GM12878 (cell line): ENCODE measurements at regions not wholly inside any gene's neighbourhood (a gene's known extent, or its start where the extent isn't known, plus 50 kb on each side); places are given as distances from the start of the nearest gene placed in this dataset.

Source experiments
- EP300 ChIP-seq, 2 experiments: fragments of 150-350 bp in 1 of 2; IDR thresholded peaks; 2 replicates each; pipeline ENCODE4 v1.6.1; 2011 to 2012; ENCODE audit warnings: low read depth in 2 of 2, low read length in 2 of 2, borderline replicate concordance in 1 of 2, improper control_type of control experiment in 1 of 2, inconsistent platforms in 1 of 2; ENCODE audit not compliant: control insufficient read depth in 1 of 2
- ETV6 ChIP-seq, 2 experiments: fragments of 450-650 bp in 1 of 2; IDR thresholded peaks in 1 of 2; conservative IDR thresholded peaks in 1 of 2; 2 replicates each; pipeline ENCODE4 v1.6.1; 2014; ENCODE audit warnings: antibody characterized with exemption in 1 of 2, borderline replicate concordance in 1 of 2, low read depth in 1 of 2, mild to moderate bottlenecking in 1 of 2, moderate library complexity in 1 of 2
- EZH2 ChIP-seq: IDR thresholded peaks from 2 replicates; pipeline ENCODE4 v1.6.1; 2012; ENCODE audit warnings: low read depth, mild to moderate bottlenecking, control low read depth, inconsistent platforms, low read length, borderline replicate concordance; ENCODE audit not compliant: control insufficient read depth
- JUND ChIP-seq: IDR thresholded peaks from 2 replicates; pipeline ENCODE4 v1.6.1; 2012; ENCODE audit warnings: low read depth, mild to moderate bottlenecking, low read length, improper control_type of control experiment, moderate library complexity
- NFYB ChIP-seq: IDR thresholded peaks from 2 replicates; pipeline ENCODE4 v1.6.1; 2011; ENCODE audit warnings: low read depth, mild to moderate bottlenecking, low read length, improper control_type of control experiment, moderate library complexity; ENCODE audit not compliant: insufficient read depth
- POLR2A ChIP-seq: IDR thresholded peaks from 2 replicates; pipeline ENCODE4 v1.6.1; 2011; ENCODE audit warnings: low read depth, mild to moderate bottlenecking, low read length
- SMARCA5 ChIP-seq: fragments of 450-650 bp; IDR thresholded peaks from 2 replicates; pipeline ENCODE4 v1.6.1; 2017; ENCODE audit warnings: mild to moderate bottlenecking
- TAF1 ChIP-seq: IDR thresholded peaks from 2 replicates; pipeline ENCODE4 v1.6.1; 2011; ENCODE audit warnings: mild to moderate bottlenecking, low read depth, low read length, borderline replicate concordance
- TF ChIP-seq, protein P1 (sequence below): fragments of 450-650 bp; formaldehyde crosslinking; IDR thresholded peaks from 2 replicates; pipeline ENCODE4 v1.5.0; 2022; ENCODE audit warnings: mild to moderate bottlenecking, missing genetic modification characterization
- TF ChIP-seq, protein P2 (sequence below), 3 experiments: IDR thresholded peaks in 2 of 3; conservative IDR thresholded peaks in 1 of 3; 2 replicates each; pipeline ENCODE4 v1.5.1; 2011; ENCODE audit warnings: low read depth in 3 of 3, low read length in 3 of 3, mild to moderate bottlenecking in 3 of 3, control low read depth in 2 of 3, moderate library complexity in 2 of 3, inconsistent platforms in 1 of 3, mixed read lengths in 1 of 3; ENCODE audit not compliant: control insufficient read depth in 2 of 3, insufficient read depth in 1 of 3; ENCODE audit errors: extremely low read depth in 1 of 3

DNA sequence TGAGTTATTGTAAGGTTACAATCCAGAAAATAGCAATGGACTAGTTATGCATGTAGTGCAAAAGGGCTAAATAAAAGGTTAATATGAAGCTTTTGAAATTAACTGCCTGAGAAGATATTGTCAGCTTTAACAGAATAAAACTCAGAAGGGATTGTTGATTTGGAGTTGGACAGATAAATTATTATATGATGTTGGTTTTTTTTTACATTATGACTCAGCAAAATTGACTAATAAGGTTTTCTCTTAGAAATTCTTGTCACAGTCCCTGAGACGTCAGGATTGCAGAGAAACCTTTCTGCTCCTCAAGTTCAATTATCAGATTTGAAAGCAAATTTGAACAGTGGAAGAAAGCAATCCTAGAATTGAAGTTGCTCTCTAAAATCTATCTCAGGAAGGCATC is 946.9 kb downstream of the CBLN2 start:
- no peak for TF ChIP-seq JUND
- TF ChIP-seq, protein P1, sequence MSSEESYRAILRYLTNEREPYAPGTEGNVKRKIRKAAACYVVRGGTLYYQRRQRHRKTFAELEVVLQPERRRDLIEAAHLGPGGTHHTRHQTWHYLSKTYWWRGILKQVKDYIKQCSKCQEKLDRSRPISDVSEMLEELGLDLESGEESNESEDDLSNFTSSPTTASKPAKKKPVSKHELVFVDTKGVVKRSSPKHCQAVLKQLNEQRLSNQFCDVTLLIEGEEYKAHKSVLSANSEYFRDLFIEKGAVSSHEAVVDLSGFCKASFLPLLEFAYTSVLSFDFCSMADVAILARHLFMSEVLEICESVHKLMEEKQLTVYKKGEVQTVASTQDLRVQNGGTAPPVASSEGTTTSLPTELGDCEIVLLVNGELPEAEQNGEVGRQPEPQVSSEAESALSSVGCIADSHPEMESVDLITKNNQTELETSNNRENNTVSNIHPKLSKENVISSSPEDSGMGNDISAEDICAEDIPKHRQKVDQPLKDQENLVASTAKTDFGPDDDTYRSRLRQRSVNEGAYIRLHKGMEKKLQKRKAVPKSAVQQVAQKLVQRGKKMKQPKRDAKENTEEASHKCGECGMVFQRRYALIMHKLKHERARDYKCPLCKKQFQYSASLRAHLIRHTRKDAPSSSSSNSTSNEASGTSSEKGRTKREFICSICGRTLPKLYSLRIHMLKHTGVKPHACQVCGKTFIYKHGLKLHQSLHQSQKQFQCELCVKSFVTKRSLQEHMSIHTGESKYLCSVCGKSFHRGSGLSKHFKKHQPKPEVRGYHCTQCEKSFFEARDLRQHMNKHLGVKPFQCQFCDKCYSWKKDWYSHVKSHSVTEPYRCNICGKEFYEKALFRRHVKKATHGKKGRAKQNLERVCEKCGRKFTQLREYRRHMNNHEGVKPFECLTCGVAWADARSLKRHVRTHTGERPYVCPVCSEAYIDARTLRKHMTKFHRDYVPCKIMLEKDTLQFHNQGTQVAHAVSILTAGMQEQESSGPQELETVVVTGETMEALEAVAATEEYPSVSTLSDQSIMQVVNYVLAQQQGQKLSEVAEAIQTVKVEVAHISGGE = no peak
- TF ChIP-seq ETV6 (conservative IDR thresholded peaks at IDR 0.05 in 1 of 2, IDR thresholded peaks at IDR 0.05 in 1 of 2; ENCODE audit: borderline replicate concordance in 1 of 2, low read depth in 1 of 2) = no peak
- no peak for TF ChIP-seq EZH2
- TF ChIP-seq EP300 (IDR thresholded peaks at IDR 0.05; ENCODE audit: borderline replicate concordance in 1 of 2, control insufficient read depth in 1 of 2, low read depth in 2 of 2, low read length in 2 of 2) = no peak
- no peak for TF ChIP-seq TAF1
- TF ChIP-seq, protein P2, sequence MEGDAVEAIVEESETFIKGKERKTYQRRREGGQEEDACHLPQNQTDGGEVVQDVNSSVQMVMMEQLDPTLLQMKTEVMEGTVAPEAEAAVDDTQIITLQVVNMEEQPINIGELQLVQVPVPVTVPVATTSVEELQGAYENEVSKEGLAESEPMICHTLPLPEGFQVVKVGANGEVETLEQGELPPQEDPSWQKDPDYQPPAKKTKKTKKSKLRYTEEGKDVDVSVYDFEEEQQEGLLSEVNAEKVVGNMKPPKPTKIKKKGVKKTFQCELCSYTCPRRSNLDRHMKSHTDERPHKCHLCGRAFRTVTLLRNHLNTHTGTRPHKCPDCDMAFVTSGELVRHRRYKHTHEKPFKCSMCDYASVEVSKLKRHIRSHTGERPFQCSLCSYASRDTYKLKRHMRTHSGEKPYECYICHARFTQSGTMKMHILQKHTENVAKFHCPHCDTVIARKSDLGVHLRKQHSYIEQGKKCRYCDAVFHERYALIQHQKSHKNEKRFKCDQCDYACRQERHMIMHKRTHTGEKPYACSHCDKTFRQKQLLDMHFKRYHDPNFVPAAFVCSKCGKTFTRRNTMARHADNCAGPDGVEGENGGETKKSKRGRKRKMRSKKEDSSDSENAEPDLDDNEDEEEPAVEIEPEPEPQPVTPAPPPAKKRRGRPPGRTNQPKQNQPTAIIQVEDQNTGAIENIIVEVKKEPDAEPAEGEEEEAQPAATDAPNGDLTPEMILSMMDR (IDR thresholded peaks at IDR 0.05 in 2 of 3, conservative IDR thresholded peaks at IDR 0.05 in 1 of 3; ENCODE audit: control insufficient read depth in 2 of 3, extremely low read depth in 1 of 3, insufficient read depth in 1 of 3, low read depth in 3 of 3, low read length in 3 of 3) = no peak
- TF ChIP-seq NFYB = no peak
- no peak for TF ChIP-seq POLR2A
- no peak for TF ChIP-seq SMARCA5
